DND-41 (cell line): ENCODE measurements at regions not wholly inside any gene's neighbourhood (a gene's known extent, or its start where the extent isn't known, plus 50 kb on each side); places are given as distances from the start of the nearest gene placed in this dataset.
"Not testable (repeated sequence)": the region's sequence is repeated elsewhere in the genome, so short reads cannot be mapped to it uniquely, and the experiment has no call there.

Experiments
- EZH2 ChIP-seq: IDR thresholded peaks from 3 replicates; pipeline ENCODE4 v1.6.1; 2012; ENCODE audit warnings: borderline replicate concordance, low read depth, mild to moderate bottlenecking, moderate library complexity, low read length, inconsistent platforms; ENCODE audit not compliant: severe bottlenecking
- TF ChIP-seq, protein P1 (sequence below): IDR thresholded peaks from 2 replicates; pipeline ENCODE4 v1.5.1; 2012; ENCODE audit warnings: borderline replicate concordance, low read length, moderate library complexity, mild to moderate bottlenecking; ENCODE audit not compliant: poor library complexity, severe bottlenecking; ENCODE audit errors: extremely low read depth

DNA sequence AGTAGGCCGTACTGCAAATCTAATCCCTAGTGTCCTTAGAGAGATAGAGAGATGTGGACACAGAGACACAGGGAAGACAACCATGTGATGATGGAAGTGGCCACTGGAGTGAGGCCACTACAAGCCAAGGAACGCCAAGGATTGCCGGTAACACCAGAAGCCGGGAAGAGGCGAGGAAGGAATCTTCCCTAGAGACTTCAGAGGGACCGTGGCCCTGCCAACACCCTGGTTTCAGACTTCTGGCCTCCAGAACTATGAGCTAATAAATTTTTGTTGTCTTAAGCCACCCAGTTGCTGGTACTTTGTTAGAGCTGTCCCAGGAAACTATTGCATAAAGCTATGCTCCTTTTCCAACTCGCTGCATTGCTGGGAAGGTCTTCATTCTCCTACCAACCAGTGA, 70.3 kb upstream of the ZDHHC15 start:
- TF ChIP-seq, protein P1, sequence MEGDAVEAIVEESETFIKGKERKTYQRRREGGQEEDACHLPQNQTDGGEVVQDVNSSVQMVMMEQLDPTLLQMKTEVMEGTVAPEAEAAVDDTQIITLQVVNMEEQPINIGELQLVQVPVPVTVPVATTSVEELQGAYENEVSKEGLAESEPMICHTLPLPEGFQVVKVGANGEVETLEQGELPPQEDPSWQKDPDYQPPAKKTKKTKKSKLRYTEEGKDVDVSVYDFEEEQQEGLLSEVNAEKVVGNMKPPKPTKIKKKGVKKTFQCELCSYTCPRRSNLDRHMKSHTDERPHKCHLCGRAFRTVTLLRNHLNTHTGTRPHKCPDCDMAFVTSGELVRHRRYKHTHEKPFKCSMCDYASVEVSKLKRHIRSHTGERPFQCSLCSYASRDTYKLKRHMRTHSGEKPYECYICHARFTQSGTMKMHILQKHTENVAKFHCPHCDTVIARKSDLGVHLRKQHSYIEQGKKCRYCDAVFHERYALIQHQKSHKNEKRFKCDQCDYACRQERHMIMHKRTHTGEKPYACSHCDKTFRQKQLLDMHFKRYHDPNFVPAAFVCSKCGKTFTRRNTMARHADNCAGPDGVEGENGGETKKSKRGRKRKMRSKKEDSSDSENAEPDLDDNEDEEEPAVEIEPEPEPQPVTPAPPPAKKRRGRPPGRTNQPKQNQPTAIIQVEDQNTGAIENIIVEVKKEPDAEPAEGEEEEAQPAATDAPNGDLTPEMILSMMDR, result not testable (repeated sequence)
- TF ChIP-seq EZH2, result not testable (repeated sequence)
